ENCODE measurements at regions not wholly inside any gene's neighbourhood (a gene's known extent, or its start where the extent isn't known, plus 50 kb on each side); places are given as distances from the start of the nearest gene placed in this dataset.

GRCh38 chr3:153063337-153063736 is 98.7 kb upstream of the RAP2B start:
- no peaks in the 10 kb centered on the region for H3K36me3 ChIP-seq (replicated peaks in 1 of 2; ENCODE audit: insufficient read depth in 1 of 2, low read depth in 2 of 2)
- no peak overlapping the region for H3K4me3 ChIP-seq
- H3K9me3 ChIP-seq = no peaks in the 10 kb centered on the region
- intact Hi-C loops (cut with DNase I) = no loop called here
- no peaks in the 10 kb centered on the region for H3K4me1 ChIP-seq
- H3K27me3 ChIP-seq = no peaks in the 10 kb centered on the region
- ATAC-seq = no peak
- 52 to 61% methylated on average over 2 of the region's 2 CpGs for WGBS, 2 donors
- TF ChIP-seq CTCF (IDR thresholded peaks at IDR 0.05) (no peak), POLR2A (IDR thresholded peaks at IDR 0.05) (no peak)
- no peak for DNase-seq
- no peak overlapping the region for H3K27ac ChIP-seq

- intact Hi-C loops (cut with DNase I) = no loop called here
- DNase-seq (no peak), ATAC-seq (no peak)
- Histone ChIP-seq H3K4me1 (no peaks in the 10 kb centered on the region), H3K27me3 (no peaks in the 10 kb centered on the region), H3K36me3 (replicated peaks in 1 of 2; ENCODE audit: insufficient read depth in 1 of 2, low read depth in 2 of 2) (no peaks in the 10 kb centered on the region), H3K4me3 (no peak overlapping the region), H3K27ac (no peak overlapping the region), H3K9me3 (no peaks in the 10 kb centered on the region)
- no peak for TF ChIP-seq CTCF (IDR thresholded peaks at IDR 0.05)
- no peak for TF ChIP-seq POLR2A (IDR thresholded peaks at IDR 0.05)
- WGBS, 2 donors = 78 to 85% methylated on average over 12 of the region's 12 CpGs
Observed at GRCh38 chr3:153066983-153067382, 95.0 kb upstream of the RAP2B start.

GRCh38 chr3:153069598-153070510 is 92.2 kb upstream of the RAP2B start:
- Histone ChIP-seq H3K27me3 (no peaks in the 10 kb centered on the region), H3K27ac (no peak overlapping the region), H3K36me3 (replicated peaks in 1 of 2; ENCODE audit: insufficient read depth in 1 of 2, low read depth in 2 of 2) (no peaks in the 10 kb centered on the region), H3K9me3 (no peaks in the 10 kb centered on the region), H3K4me1 (no peaks in the 10 kb centered on the region), H3K4me3 (no peak overlapping the region)
- no peak for TF ChIP-seq CTCF (IDR thresholded peaks at IDR 0.05)
- no peak for TF ChIP-seq POLR2A (IDR thresholded peaks at IDR 0.05)
- intact Hi-C loops (cut with DNase I) = no loop called here
- no peak for ATAC-seq
- WGBS, 2 donors = 31 to 36% methylated on average over 5 of the region's 5 CpGs
- no peak for DNase-seq

- no peaks in the 10 kb centered on the region for H3K36me3 ChIP-seq (replicated peaks in 1 of 2; ENCODE audit: insufficient read depth in 1 of 2, low read depth in 2 of 2)
- H3K4me1 ChIP-seq = no peaks in the 10 kb centered on the region
- no peak overlapping the region for H3K27ac ChIP-seq
- intact Hi-C loops (cut with DNase I) = no loop called here
- H3K4me3 ChIP-seq = no peak overlapping the region
- no peaks in the 10 kb centered on the region for H3K27me3 ChIP-seq
- DNase-seq = no peak
- no peaks in the 10 kb centered on the region for H3K9me3 ChIP-seq
- WGBS, 2 donors = 44 to 71% methylated on average over 1 of the region's 1 CpG
- no peak for ATAC-seq
- TF ChIP-seq POLR2A (IDR thresholded peaks at IDR 0.05) (no peak), CTCF (IDR thresholded peaks at IDR 0.05) (no peak)
Observed at GRCh38 chr3:153070511-153070868, 91.5 kb upstream of the RAP2B start.

GRCh38 chr3:153072382-153072781 is 89.6 kb upstream of the RAP2B start:
- Histone ChIP-seq H3K27me3 (no peaks in the 10 kb centered on the region), H3K27ac (no peak overlapping the region), H3K9me3 (no peaks in the 10 kb centered on the region), H3K4me3 (no peak overlapping the region), H3K36me3 (replicated peaks in 1 of 2; ENCODE audit: insufficient read depth in 1 of 2, low read depth in 2 of 2) (no peaks in the 10 kb centered on the region), H3K4me1 (no peaks in the 10 kb centered on the region)
- intact Hi-C loops (cut with DNase I) = no loop called here
- ATAC-seq = no peak
- no peak for DNase-seq
- TF ChIP-seq POLR2A (IDR thresholded peaks at IDR 0.05) (no peak), CTCF (IDR thresholded peaks at IDR 0.05) (no peak)
- 42 to 69% methylated on average over 2 of the region's 2 CpGs for WGBS, 2 donors
